KMS-11 (cell line): ENCODE measurements at regions not wholly inside any gene's neighbourhood (a gene's known extent, or its start where the extent isn't known, plus 50 kb on each side); places are given as distances from the start of the nearest gene placed in this dataset.

Experiments used
- H2AFZ ChIP-seq: fragments of 200-600 bp; sonication (generic); 2 replicates; pipeline ENCODE4 v1.6.1; 2016; ENCODE audit warnings: antibody characterized with exemption, mixed run types, low read depth
- H3K27ac ChIP-seq: fragments of 200-600 bp; sonication (generic); 2 replicates; pipeline ENCODE4 v1.6.1; 2016; ENCODE audit warnings: mild to moderate bottlenecking, mixed run types
- H3K27me3 ChIP-seq: fragments of 200-600 bp; sonication (generic); 2 replicates; pipeline ENCODE4 v1.6.1; 2017; ENCODE audit warnings: mild to moderate bottlenecking, low read depth, mixed run types, moderate library complexity; ENCODE audit not compliant: insufficient read depth
- H3K36me3 ChIP-seq: fragments of 200-600 bp; sonication (generic); 2 replicates; pipeline ENCODE4 v1.6.1; 2017; ENCODE audit warnings: mild to moderate bottlenecking, mixed run types; ENCODE audit not compliant: insufficient read depth
- H3K4me1 ChIP-seq: fragments of 200-600 bp; sonication (generic); 2 replicates; pipeline ENCODE4 v1.6.1; 2016; ENCODE audit warnings: mild to moderate bottlenecking, low read depth, mixed run types; ENCODE audit not compliant: poor library complexity, severe bottlenecking
- H3K4me2 ChIP-seq: fragments of 200-600 bp; sonication (generic); 2 replicates; pipeline ENCODE4 v1.7.0; 2016; ENCODE audit warnings: mild to moderate bottlenecking, mixed run types
- H3K4me3 ChIP-seq: fragments of 200-600 bp; sonication (generic); IDR thresholded peaks from 2 replicates; pipeline ENCODE4 v1.6.1; 2017; ENCODE audit warnings: low read depth, low read length, mixed read lengths; ENCODE audit not compliant: insufficient read depth
- H3K79me2 ChIP-seq: fragments of 200-600 bp; sonication (generic); 2 replicates; pipeline ENCODE4 v1.6.1; 2016; ENCODE audit warnings: low read depth, mixed run types; ENCODE audit not compliant: insufficient read depth
- H3K9ac ChIP-seq: fragments of 200-600 bp; sonication (generic); 2 replicates; pipeline ENCODE4 v1.6.1; 2016; ENCODE audit warnings: mild to moderate bottlenecking, mixed run types
- H4K20me1 ChIP-seq: fragments of 200-600 bp; sonication (generic); 2 replicates; pipeline ENCODE4 v1.6.1; 2016; ENCODE audit warnings: mild to moderate bottlenecking, mixed run types; ENCODE audit not compliant: insufficient read depth
- TF ChIP-seq, protein P1 (sequence below): fragments of 200-600 bp; sonication (generic); conservative IDR thresholded peaks from 2 replicates; pipeline ENCODE4 v1.6.1; 2017; ENCODE audit warnings: low read depth, mild to moderate bottlenecking, antibody characterized with exemption, low read length, moderate library complexity, mixed read lengths

DNA sequence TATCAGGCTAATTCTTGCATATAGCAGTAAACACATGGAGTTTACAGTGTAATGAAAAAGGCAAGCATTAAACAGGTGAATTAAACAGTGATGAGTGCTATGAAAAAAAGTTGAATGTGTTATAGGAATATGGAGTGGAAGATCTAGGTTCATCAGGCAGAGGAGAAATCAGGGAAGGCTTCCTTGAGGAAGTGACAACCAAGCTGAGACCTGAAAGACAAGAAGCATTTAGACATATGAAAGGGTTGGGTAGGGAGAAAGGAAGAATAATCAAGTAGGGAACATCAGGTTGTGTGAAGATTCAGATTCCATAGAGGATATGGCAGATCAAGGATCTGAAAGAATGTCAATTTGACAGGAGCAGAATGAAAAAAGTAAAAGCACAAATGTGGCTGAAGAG, 612.5 kb downstream of the PRELID2 start:
- no peak overlapping the region for H3K4me3 ChIP-seq
- no peaks in the 10 kb centered on the region for H4K20me1 ChIP-seq
- no peaks in the 10 kb centered on the region for H3K36me3 ChIP-seq
- TF ChIP-seq, protein P1, sequence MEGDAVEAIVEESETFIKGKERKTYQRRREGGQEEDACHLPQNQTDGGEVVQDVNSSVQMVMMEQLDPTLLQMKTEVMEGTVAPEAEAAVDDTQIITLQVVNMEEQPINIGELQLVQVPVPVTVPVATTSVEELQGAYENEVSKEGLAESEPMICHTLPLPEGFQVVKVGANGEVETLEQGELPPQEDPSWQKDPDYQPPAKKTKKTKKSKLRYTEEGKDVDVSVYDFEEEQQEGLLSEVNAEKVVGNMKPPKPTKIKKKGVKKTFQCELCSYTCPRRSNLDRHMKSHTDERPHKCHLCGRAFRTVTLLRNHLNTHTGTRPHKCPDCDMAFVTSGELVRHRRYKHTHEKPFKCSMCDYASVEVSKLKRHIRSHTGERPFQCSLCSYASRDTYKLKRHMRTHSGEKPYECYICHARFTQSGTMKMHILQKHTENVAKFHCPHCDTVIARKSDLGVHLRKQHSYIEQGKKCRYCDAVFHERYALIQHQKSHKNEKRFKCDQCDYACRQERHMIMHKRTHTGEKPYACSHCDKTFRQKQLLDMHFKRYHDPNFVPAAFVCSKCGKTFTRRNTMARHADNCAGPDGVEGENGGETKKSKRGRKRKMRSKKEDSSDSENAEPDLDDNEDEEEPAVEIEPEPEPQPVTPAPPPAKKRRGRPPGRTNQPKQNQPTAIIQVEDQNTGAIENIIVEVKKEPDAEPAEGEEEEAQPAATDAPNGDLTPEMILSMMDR: no peak
- no peak overlapping the region for H3K27ac ChIP-seq
- no peak overlapping the region for H3K9ac ChIP-seq
- no peaks in the 10 kb centered on the region for H3K27me3 ChIP-seq
- no peak overlapping the region for H2AFZ ChIP-seq
- no peaks in the 10 kb centered on the region for H3K4me1 ChIP-seq
- H3K4me2 ChIP-seq: no peak overlapping the region
- no peaks in the 10 kb centered on the region for H3K79me2 ChIP-seq

GRCh38 chr5:145221416-145221815, 613.7 kb downstream of the PRELID2 start:
- H3K79me2 ChIP-seq: no peaks in the 10 kb centered on the region
- H3K27ac ChIP-seq: no peak overlapping the region
- H3K4me1 ChIP-seq: no peaks in the 10 kb centered on the region
- no peaks in the 10 kb centered on the region for H3K36me3 ChIP-seq
- H2AFZ ChIP-seq: no peak overlapping the region
- H3K4me3 ChIP-seq: no peak overlapping the region
- H4K20me1 ChIP-seq: no peaks in the 10 kb centered on the region
- H3K9ac ChIP-seq: no peak overlapping the region
- TF ChIP-seq, protein P1: no peak
- no peak overlapping the region for H3K4me2 ChIP-seq
- no peaks in the 10 kb centered on the region for H3K27me3 ChIP-seq

DNA sequence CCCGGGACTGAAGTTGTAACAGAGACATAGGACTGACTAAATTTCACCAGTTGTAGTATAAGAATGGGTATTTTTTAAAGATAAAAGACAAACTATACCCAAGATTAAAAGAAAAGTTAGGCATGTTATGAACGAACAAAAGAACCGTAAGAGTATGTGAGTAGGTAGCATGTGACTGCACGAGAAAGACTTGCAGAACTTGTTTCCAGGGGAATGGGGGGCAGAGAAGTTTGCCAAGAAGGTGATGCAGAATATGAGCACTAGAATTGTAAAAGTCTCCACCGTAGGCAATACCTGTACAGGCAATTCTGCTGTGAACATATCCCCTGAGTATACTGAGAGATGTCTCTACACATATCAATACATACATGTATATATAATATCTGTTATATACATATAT, 614.7 kb downstream of the PRELID2 start:
- H3K9ac ChIP-seq: no peak overlapping the region
- no peaks in the 10 kb centered on the region for H3K4me1 ChIP-seq
- no peaks in the 10 kb centered on the region for H4K20me1 ChIP-seq
- H3K4me2 ChIP-seq: no peak overlapping the region
- TF ChIP-seq, protein P1: no peak
- H3K27ac ChIP-seq: no peak overlapping the region
- no peak overlapping the region for H2AFZ ChIP-seq
- H3K27me3 ChIP-seq: no peaks in the 10 kb centered on the region
- H3K36me3 ChIP-seq: no peaks in the 10 kb centered on the region
- H3K79me2 ChIP-seq: no peaks in the 10 kb centered on the region
- no peak overlapping the region for H3K4me3 ChIP-seq

GRCh38 chr5:145218982-145219381, 616.2 kb downstream of the PRELID2 start:
- TF ChIP-seq, protein P1: no peak
- H4K20me1 ChIP-seq: no peaks in the 10 kb centered on the region
- no peaks in the 10 kb centered on the region for H3K4me1 ChIP-seq
- H3K27me3 ChIP-seq: no peaks in the 10 kb centered on the region
- H3K36me3 ChIP-seq: no peaks in the 10 kb centered on the region
- no peak overlapping the region for H2AFZ ChIP-seq
- no peak overlapping the region for H3K9ac ChIP-seq
- no peak overlapping the region for H3K4me3 ChIP-seq
- no peak overlapping the region for H3K4me2 ChIP-seq
- no peaks in the 10 kb centered on the region for H3K79me2 ChIP-seq
- H3K27ac ChIP-seq: no peak overlapping the region
